ENCODE measurements at regions not wholly inside any gene's neighbourhood (a gene's known extent, or its start where the extent isn't known, plus 50 kb on each side); places are given as distances from the start of the nearest gene placed in this dataset.

DNA sequence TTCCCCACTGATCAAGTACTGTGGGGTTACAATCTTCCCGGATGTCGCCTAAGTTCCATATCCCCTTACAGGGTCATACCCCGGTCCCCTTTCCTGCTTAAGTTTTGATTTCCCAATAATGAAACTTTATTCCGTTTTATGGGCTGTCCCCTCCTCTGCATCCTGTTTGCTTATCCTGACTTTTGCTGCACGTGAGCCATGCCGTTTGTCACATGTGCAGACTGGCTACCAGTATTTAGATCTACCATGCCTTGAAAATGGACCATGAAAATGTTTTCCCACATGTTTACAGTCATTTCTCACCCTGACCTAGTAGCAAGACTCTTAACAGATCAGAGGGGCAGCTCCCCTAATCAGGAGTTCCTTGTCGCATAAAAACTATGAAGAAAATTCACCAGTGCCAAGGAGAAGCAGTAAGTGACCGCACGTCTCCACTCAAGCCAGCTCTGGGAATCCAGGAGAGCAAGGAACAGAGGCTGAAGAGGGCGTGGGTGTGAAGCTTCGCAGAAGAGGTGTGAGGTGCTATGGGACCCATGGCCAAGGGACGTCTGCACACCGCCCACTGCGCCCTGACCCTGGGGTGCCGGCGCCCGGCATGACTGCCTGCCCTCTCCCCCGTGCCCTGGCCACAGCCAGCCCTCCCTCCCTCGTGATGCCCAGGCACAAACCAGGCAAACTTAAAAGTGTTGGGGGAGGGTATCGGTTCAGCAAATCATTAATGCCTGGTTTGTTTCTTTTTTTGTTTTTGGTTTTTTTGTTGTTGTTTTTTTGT is 440.8 kb upstream of the SALL3 start:
- no peaks in the 10 kb centered on the region for H3K4me1 ChIP-seq
- no peak overlapping the region for H3K27ac ChIP-seq
- peak in 1 of 3 donors; percentile 18 for DNase-seq
- TF ChIP-seq POLR2A (IDR thresholded peaks at IDR 0.05): no peak
- TF ChIP-seq, protein P1, sequence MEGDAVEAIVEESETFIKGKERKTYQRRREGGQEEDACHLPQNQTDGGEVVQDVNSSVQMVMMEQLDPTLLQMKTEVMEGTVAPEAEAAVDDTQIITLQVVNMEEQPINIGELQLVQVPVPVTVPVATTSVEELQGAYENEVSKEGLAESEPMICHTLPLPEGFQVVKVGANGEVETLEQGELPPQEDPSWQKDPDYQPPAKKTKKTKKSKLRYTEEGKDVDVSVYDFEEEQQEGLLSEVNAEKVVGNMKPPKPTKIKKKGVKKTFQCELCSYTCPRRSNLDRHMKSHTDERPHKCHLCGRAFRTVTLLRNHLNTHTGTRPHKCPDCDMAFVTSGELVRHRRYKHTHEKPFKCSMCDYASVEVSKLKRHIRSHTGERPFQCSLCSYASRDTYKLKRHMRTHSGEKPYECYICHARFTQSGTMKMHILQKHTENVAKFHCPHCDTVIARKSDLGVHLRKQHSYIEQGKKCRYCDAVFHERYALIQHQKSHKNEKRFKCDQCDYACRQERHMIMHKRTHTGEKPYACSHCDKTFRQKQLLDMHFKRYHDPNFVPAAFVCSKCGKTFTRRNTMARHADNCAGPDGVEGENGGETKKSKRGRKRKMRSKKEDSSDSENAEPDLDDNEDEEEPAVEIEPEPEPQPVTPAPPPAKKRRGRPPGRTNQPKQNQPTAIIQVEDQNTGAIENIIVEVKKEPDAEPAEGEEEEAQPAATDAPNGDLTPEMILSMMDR (IDR thresholded peaks at IDR 0.05): no peak
- no peaks in the 10 kb centered on the region for H3K9me3 ChIP-seq
- H3K36me3 ChIP-seq: no peaks in the 10 kb centered on the region
- no peak overlapping the region for H3K4me3 ChIP-seq
- H3K27me3 ChIP-seq: no peaks in the 10 kb centered on the region

DNA sequence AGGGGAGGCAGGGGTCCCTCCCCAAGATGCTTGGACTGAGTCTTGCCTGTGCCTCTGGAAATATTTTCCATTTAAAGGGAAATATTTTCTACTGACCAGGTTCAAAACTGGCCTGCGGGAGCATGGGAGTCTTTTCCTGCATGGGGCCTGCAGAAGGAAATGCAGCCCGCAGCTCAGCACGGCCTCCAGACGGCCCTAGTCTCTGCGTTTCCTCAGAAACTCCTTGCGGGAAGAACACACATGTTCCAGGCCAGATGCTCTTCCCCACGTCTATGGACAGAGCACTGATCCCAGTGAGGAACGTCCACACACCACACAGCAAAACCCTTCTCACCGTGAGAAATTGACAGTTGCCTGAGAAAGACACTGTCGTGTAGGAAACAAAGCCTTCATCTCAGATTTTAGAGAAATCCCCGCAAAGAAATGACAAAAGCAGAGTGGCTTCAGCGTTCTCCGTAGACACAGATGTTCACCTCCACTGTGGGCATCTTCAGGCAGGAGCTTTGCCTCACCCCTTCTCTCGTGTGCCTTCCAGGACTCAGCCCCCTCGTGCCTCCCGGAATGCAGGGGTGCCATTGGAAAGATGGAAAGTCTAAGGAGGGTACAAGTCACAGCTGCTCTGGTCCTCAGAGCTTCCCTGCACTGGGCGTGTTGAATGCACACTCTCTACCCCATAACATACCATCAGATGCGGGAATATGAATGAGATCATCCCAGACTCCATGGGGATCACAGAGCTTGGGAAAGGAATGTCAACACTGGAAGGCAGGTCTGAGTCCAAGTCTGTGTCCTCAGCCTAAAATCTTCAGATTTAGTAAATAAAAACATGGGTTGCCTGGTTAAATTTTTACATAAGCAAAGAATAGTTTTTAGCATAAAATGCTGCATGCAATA is 438.7 kb upstream of the SALL3 start:
- no peak overlapping the region for H3K27ac ChIP-seq

DNA sequence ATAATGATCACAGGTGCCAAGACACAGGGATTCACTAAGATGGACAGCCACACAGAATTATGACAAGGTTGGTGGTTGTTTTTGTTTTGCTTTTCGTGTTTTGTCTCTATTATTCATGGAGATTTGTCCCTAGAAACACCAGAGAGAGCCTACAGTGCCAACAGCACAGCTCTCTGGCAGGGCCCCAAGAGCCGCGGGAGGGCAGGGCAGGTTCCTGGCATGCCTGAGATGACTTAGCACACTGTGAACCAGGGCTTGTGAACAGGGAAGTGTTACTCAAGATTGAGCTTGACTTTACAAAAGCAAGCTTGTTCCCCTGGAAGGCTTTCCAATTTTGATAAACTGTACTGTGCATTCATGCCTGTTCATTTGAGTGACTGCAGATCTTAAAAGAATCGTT is 437.4 kb upstream of the SALL3 start:
- TF ChIP-seq, protein P1 (IDR thresholded peaks at IDR 0.05): no peak
- TF ChIP-seq POLR2A (IDR thresholded peaks at IDR 0.05): no peak
- DNase-seq: peak in 1 of 3 donors; percentile 30
- no peak overlapping the region for H3K27ac ChIP-seq
- no peaks in the 10 kb centered on the region for H3K9me3 ChIP-seq
- H3K4me3 ChIP-seq: no peak overlapping the region
- no peaks in the 10 kb centered on the region for H3K4me1 ChIP-seq
- no peaks in the 10 kb centered on the region for H3K36me3 ChIP-seq
- no peaks in the 10 kb centered on the region for H3K27me3 ChIP-seq

More for the DNA sequence above, 438.7 kb upstream of the SALL3 start:
- DNase-seq: no peak
- Histone ChIP-seq H3K27me3 (no peaks in the 10 kb centered on the region), H3K36me3 (no peaks in the 10 kb centered on the region), H3K4me1 (no peaks in the 10 kb centered on the region), H3K4me3 (no peak overlapping the region), H3K9me3 (no peaks in the 10 kb centered on the region)
- TF ChIP-seq, protein P1 (IDR thresholded peaks at IDR 0.05): no peak
- no peak for TF ChIP-seq POLR2A (IDR thresholded peaks at IDR 0.05)

DNA sequence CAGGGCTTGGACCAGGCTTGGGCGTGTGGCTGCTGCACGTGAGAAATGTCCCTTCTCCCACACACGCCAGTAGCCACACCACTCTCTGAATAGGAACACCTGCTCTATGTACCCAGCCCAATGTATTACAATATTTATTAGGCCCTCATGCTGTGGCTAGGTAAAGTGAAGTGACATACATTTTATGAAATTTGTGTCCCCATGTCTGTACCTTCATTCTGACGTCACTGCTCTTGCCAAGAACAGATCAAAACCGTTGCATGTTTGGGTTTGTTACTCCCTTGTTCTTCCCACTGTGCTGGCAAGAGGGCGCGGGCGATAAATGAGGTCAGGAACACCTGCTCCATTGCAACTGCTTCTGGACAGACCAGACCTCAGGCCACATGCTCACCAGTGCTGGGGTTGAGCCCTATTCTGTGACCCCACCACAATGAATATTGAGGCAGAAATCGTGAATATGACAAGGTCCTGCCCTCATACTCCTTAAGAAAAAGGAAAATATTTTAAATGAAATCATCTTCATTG is 436.4 kb upstream of the SALL3 start:
- H3K27ac ChIP-seq: no peak overlapping the region
- H3K4me3 ChIP-seq: no peak overlapping the region
- no peaks in the 10 kb centered on the region for H3K27me3 ChIP-seq
- DNase-seq: no peak
- H3K9me3 ChIP-seq: peaks cover 0 to under 1% (median 0%) of the 10 kb centered on the region in 4 donors
- TF ChIP-seq POLR2A (IDR thresholded peaks at IDR 0.05): no peak
- TF ChIP-seq, protein P1 (IDR thresholded peaks at IDR 0.05): no peak
- no peaks in the 10 kb centered on the region for H3K36me3 ChIP-seq
- no peaks in the 10 kb centered on the region for H3K4me1 ChIP-seq

DNA sequence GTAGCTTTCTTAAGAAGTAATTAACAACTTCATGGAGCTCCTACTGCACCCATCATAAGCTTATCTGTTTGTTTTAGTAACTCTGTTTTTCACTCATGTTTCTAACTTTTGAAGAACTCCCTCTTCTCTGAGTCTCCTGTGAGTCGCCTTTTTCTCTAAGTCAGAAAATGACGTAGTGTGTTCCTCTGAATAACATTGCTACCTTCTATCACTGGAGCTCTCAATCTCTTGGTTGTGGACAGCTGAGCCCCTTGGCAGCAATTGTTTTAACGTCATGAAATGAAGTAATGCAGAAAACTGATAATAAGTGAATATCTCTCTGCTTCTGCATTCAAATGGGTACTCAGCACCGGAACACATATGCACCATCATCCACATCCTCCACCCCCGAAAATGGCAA is 433.3 kb upstream of the SALL3 start:
- Histone ChIP-seq H3K27me3 (no peaks in the 10 kb centered on the region), H3K4me1 (no peaks in the 10 kb centered on the region), H3K9me3 (peaks cover 0 to 11% (median 0%) of the 10 kb centered on the region in 4 donors), H3K27ac (no peak overlapping the region), H3K36me3 (no peaks in the 10 kb centered on the region), H3K4me3 (no peak overlapping the region)
- TF ChIP-seq, protein P1 (IDR thresholded peaks at IDR 0.05): no peak
- no peak for TF ChIP-seq POLR2A (IDR thresholded peaks at IDR 0.05)
- DNase-seq: no peak
